HG03175 (cell line): ENCODE measurements at regions not wholly inside any gene's neighbourhood (a gene's known extent, or its start where the extent isn't known, plus 50 kb on each side); places are given as distances from the start of the nearest gene placed in this dataset.

Experiments
- ATAC-seq: cut with Tn5 transposase; IDR thresholded peaks from one replicate; pipeline ENCODE4 v1.9.1; 2021; ENCODE audit warnings: mild to moderate bottlenecking, moderate library complexity; ENCODE audit not compliant: unreplicated experiment

DNA sequence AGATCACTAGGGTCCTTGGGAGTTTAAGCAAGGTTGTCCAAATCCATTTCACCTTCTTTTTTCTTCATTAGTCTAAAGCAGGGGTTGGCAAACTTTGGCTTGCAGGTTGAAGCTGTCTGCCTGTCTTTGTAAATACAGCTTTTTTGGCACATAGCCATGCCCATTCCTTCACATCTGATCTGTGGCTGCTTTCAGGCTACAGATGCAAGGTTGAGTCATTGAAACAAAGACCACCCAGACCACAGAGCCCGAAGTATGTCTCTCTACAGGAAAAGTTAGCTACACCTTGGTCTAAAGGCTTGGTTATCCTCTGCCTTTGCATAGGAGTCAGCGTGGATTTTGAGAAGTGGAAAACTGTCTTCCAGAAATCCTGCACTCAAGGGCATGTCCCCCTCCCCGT lies 238.1 kb upstream of the STS start:
- no peak for ATAC-seq

GRCh38 chrX:6906608-6907007 lies 240.9 kb upstream of the STS start:
- no peak for ATAC-seq

GRCh38 chrX:6904156-6904555 lies 243.4 kb upstream of the STS start:
- no peak for ATAC-seq

GRCh38 chrX:6898371-6898770 lies 249.1 kb upstream of the STS start:
- ATAC-seq, result no peak

GRCh38 chrX:6891404-6891803 lies 256.1 kb upstream of the STS start:
- no peak for ATAC-seq

GRCh38 chrX:6890544-6891261 lies 256.8 kb upstream of the STS start:
- no peak for ATAC-seq

DNA sequence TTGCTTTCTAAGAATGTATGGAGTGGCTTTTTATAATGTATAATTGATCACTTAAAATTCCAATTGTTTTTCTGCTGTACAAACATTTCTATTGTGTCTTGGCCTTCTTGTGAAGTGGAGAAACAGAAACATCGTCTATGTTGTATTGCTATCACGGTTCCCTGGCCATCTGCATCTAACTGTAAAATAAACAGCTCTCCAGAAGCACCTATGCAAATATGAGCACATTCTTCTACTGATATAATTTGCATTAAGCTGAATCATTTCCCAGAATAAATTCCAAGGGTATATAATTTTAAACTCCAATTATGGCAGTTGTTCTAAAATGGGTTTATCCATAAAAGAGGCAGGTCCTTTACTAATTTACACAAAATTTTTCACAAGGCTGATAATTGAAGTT lies 261.6 kb upstream of the STS start:
- no peak for ATAC-seq

- no peak for ATAC-seq
These were observed 262.1 kb upstream of the STS start for GRCh38 chrX:6885396-6885795.

DNA sequence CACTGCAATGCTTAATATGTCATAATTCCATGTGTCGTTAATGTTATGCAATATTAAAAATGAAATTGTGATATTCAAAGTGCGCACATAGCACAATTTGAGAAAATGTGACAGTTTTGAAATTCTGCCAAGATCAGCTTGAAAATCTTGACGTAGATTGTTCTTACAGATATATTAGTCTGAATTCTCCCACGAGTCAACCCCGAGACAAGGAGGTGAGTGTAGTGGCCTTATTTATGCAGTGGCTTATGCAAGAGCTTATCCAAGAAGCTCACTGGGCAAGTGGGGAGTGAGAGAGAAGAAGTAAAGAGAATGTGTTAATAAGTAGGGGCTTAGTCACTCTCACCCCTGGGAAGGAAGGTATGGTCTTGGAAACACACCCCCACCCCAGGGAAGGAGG lies 286.1 kb upstream of the STS start:
- no peak for ATAC-seq

DNA sequence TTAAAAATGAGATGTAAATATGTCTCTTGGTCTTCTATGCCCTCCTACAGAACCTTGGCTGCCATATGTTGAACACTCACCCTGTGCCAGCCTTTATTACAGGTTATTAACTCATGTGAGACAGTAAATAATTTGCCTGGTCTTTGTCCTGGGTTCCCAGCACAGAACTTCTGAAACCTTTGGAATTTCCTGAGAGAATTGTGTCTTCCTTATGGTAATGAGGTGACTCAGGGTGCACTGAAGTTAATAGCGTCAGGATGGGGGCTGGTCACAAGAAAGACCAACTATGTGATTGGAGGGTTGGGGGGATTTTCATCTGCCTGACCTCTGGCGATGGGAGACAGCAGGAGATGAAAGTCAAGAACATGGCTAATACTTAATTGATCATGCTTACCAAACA lies 289.8 kb upstream of the STS start:
- ATAC-seq, result no peak

DNA sequence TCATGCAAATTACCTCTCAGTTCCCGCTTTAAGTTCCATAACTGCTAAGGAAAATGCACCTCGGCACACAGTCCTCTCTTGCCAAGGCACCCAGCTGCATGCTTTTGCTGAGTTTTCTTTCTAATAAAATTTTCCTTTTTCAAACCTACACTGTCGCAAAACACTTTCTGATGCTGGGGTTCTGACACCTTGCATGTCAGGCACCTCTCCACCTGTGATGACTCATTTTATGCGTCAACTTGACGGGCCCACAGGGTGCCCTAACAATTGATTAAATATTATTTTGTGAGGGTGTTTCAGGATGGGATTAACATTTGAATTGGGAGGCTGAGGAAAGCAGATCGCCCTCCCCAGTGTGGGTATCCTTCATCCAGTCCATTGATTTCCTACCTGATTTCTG lies 291.0 kb upstream of the STS start:
- no peak for ATAC-seq

GRCh38 chrX:6852869-6853268 lies 294.6 kb upstream of the STS start:
- no peak for ATAC-seq

DNA sequence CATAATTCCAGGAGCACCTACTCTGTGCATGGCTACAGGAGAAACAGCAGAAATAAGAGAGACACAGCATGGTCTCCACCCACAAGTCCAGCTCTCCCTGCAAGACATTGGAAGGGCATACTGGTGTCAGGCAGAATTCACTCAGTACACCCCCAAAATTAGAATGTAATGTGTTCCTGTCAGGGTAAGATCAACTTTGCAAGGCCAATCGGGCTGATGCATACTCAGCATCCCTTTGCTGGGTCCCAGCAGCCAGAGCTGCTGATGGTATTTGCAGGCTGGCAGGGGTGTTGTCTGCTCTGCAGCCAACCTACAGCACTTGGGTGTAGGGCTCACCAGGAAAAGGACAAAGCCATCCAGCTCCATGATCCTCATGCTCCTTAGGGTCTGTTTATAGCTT lies 295.4 kb upstream of the STS start:
- no peak for ATAC-seq

DNA sequence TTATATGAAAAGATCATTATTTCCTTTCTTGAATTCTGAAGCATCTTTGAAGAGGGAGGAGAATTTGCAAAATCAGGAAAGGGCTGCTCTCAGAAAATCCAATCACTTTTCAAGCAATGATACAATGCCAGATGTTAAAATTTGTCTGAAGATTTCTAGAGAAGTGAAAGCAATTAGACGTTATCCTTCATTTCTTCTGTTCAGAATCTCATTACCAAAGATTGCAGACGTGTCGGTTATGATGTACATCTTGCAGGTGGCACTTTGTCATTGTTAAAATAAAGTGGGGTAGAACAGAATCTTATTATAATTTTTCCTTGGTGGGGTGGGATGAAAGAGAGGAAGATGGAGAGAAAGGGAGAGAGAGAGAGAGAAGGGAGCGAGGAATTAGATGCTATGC lies 296.4 kb upstream of the STS start:
- ATAC-seq, result no peak

GRCh38 chrX:6849716-6850414 lies 297.6 kb upstream of the STS start:
- no peak for ATAC-seq

GRCh38 chrX:6832619-6833018 lies 297.7 kb upstream of the VCX3A start:
- ATAC-seq, result no peak

GRCh38 chrX:6826856-6827255 lies 291.9 kb upstream of the VCX3A start:
- ATAC-seq, result no peak

DNA sequence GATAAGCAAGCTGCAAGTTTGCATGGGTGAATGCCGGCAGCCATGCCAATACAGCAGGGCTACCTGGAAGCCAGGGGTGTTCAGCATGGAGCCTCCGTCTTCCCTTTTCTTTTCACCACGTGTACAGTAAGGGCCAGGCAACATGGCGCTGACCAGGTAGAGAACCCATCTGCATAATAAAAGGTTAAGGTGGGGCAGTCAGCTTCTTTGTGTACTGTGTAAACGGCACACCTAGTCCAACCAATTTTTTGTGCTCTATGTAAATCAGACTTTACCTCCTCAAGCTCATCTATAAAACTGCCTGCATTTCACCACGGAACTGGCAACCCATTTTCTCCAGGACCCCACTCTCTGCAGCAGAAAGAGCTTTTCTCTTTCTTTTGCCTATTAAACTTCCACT lies 286.8 kb upstream of the VCX3A start:
- ATAC-seq, result no peak

GRCh38 chrX:6813836-6814370 lies 279.0 kb upstream of the VCX3A start:
- ATAC-seq, result no peak

GRCh38 chrX:6812087-6812486 lies 277.2 kb upstream of the VCX3A start:
- ATAC-seq, result no peak

GRCh38 chrX:6810776-6811175 lies 275.9 kb upstream of the VCX3A start:
- no peak for ATAC-seq

DNA sequence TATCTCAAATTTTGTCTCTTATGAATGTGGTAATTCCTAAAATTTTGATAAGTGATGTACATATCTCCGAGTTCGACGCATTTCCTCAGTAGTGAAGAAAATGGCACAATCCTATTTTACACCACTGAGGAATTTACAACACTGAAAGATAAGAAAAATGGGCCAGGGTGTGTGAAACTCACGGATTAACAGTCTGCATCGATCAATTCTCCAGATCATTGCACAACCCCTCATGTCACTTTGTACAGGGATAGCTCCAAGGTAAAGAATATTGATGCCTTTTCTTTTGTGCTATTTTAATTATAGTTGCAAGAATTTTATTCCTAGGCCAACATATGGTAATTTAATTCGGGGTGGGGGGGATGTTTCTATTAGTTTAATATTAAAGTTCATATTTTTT lies 268.7 kb upstream of the VCX3A start:
- ATAC-seq, result no peak

GRCh38 chrX:6793000-6793399 lies 258.1 kb upstream of the VCX3A start:
- no peak for ATAC-seq
